ENCODE measurements at regions not wholly inside any gene's neighbourhood (a gene's known extent, or its start where the extent isn't known, plus 50 kb on each side); places are given as distances from the start of the nearest gene placed in this dataset.

DNA sequence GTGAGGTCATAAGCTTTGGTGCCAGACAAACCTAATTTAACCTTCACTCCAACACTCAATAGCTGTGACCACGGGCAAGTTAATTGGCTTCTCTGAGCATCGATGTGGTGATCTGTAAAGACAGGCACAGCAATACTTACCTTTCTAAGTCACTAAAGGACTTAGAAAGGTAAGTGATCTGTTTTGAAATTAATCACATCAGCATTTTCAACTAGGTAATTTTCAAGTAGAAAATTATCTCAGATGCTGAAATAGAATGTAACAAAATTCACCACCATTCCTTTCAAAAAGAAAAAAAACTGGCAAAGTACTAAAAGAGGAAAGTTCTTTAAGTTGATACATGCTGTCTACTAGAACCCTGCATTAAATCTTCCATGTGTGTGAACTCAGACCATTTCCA is 354.5 kb downstream of the ICE1 start:
- no peak overlapping the region for H3K4me3 Mint-ChIP-seq (ENCODE audit: unreplicated experiment)
- no peaks in the 10 kb centered on the region for H3K36me3 Mint-ChIP-seq (ENCODE audit: low read depth, unreplicated experiment)
- FAIRE-seq: no peak
- no peak for DNase-seq (ENCODE audit: low read depth)
- H3K4me2 ChIP-seq (ENCODE audit: low read length): no peak overlapping the region
- no peak overlapping the region for H3K4me3 ChIP-seq (ENCODE audit: insufficient read depth, low read depth, low read length)
- H3K9me3 Mint-ChIP-seq (ENCODE audit: unreplicated experiment): peaks cover 4% of the 10 kb centered on the region
- H2AFZ ChIP-seq (ENCODE audit: low read depth, low read length): no peak overlapping the region
- no peak overlapping the region for H3K27ac Mint-ChIP-seq (ENCODE audit: unreplicated experiment)
- H3K4me1 ChIP-seq (ENCODE audit: insufficient read depth, low read length): no peaks in the 10 kb centered on the region
- peaks cover 13% of the 10 kb centered on the region for H3K27me3 Mint-ChIP-seq (ENCODE audit: low read depth, unreplicated experiment)
- H3K27ac ChIP-seq (ENCODE audit: low read depth, low read length): no peak overlapping the region
- TF ChIP-seq, protein P1, sequence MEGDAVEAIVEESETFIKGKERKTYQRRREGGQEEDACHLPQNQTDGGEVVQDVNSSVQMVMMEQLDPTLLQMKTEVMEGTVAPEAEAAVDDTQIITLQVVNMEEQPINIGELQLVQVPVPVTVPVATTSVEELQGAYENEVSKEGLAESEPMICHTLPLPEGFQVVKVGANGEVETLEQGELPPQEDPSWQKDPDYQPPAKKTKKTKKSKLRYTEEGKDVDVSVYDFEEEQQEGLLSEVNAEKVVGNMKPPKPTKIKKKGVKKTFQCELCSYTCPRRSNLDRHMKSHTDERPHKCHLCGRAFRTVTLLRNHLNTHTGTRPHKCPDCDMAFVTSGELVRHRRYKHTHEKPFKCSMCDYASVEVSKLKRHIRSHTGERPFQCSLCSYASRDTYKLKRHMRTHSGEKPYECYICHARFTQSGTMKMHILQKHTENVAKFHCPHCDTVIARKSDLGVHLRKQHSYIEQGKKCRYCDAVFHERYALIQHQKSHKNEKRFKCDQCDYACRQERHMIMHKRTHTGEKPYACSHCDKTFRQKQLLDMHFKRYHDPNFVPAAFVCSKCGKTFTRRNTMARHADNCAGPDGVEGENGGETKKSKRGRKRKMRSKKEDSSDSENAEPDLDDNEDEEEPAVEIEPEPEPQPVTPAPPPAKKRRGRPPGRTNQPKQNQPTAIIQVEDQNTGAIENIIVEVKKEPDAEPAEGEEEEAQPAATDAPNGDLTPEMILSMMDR (IDR thresholded peaks at IDR 0.05; ENCODE audit: insufficient read depth, low read depth, low read length): no peak
- no peak for TF ChIP-seq EZH2 (IDR thresholded peaks at IDR 0.05; ENCODE audit: insufficient read depth, low read length)
- H3K27me3 ChIP-seq (ENCODE audit: insufficient read depth, low read length): no peaks in the 10 kb centered on the region
- no peaks in the 10 kb centered on the region for H3K36me3 ChIP-seq (ENCODE audit: insufficient read depth, low read length)
- no peaks in the 10 kb centered on the region for H3K79me2 ChIP-seq (ENCODE audit: insufficient read depth, low read length)
- no peaks in the 10 kb centered on the region for H3K4me1 Mint-ChIP-seq (ENCODE audit: low read depth, unreplicated experiment)
- peaks cover 6% of the 10 kb centered on the region for H3K9me3 ChIP-seq (ENCODE audit: insufficient read depth, low read depth, low read length)
- no peak overlapping the region for H3K9ac ChIP-seq (ENCODE audit: low read length)
- no peaks in the 10 kb centered on the region for H4K20me1 ChIP-seq (ENCODE audit: insufficient read depth, low read length)

DNA sequence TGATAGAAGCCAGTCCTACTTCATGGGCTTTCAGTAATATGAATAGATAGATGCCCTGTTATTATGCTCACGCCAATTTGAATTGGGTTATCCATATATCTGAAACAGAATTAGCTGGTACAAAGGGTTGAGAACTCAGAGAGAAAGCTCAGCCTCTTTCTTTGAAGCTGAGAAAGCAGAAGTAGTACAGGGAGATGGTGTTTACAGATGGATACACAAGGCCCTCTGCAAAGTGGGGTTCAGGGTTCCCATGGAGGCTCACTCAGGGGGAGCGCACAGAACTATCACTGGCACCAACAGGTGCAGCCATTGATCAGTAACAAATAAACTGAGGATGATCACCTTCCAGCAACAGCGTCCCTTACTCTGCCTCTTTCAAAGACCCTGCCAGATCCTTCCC is 349.7 kb downstream of the ICE1 start:
- Histone ChIP-seq H3K4me2 (ENCODE audit: low read length) (no peak overlapping the region), H3K4me1 (ENCODE audit: insufficient read depth, low read length) (no peaks in the 10 kb centered on the region), H3K9me3 (ENCODE audit: insufficient read depth, low read depth, low read length) (peaks cover 3% of the 10 kb centered on the region), H4K20me1 (ENCODE audit: insufficient read depth, low read length) (no peaks in the 10 kb centered on the region), H3K27me3 (ENCODE audit: insufficient read depth, low read length) (no peaks in the 10 kb centered on the region), H3K27ac (ENCODE audit: low read depth, low read length) (no peak overlapping the region), H2AFZ (ENCODE audit: low read depth, low read length) (no peak overlapping the region), H3K79me2 (ENCODE audit: insufficient read depth, low read length) (no peaks in the 10 kb centered on the region), H3K9ac (ENCODE audit: low read length) (no peak overlapping the region), H3K36me3 (ENCODE audit: insufficient read depth, low read length) (no peaks in the 10 kb centered on the region), H3K4me3 (ENCODE audit: insufficient read depth, low read depth, low read length) (no peak overlapping the region)
- Mint-ChIP-seq H3K36me3 (ENCODE audit: low read depth, unreplicated experiment) (no peaks in the 10 kb centered on the region), H3K4me1 (ENCODE audit: low read depth, unreplicated experiment) (no peaks in the 10 kb centered on the region), H3K27me3 (ENCODE audit: low read depth, unreplicated experiment) (peaks cover 20% of the 10 kb centered on the region), H3K27ac (ENCODE audit: unreplicated experiment) (no peak overlapping the region), H3K4me3 (ENCODE audit: unreplicated experiment) (no peak overlapping the region), H3K9me3 (ENCODE audit: unreplicated experiment) (peaks cover 4% of the 10 kb centered on the region)
- TF ChIP-seq, protein P1 (IDR thresholded peaks at IDR 0.05; ENCODE audit: insufficient read depth, low read depth, low read length): no peak
- no peak for TF ChIP-seq EZH2 (IDR thresholded peaks at IDR 0.05; ENCODE audit: insufficient read depth, low read length)
- DNase-seq (ENCODE audit: low read depth) (no peak), FAIRE-seq (no peak)

DNA sequence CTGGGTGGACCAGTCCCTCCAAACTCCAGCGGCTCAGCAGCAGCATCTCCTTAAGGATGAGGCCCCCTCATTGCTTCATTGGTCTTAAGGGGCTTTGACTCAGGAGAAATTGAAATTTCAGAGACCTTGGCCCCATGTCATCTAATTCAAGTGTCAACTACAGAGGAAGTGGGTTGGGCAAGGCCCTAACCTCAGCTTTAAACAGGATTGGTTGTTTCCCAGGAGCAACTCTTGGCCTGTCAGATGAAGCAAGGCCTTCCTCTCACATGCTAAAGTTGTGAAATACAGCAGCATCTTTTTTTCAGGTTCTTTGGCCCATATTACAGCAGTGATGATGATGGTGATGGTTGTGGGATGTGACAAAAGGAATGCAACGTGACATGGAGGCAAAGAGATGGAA is 348.3 kb downstream of the ICE1 start:
- H3K27ac ChIP-seq (ENCODE audit: low read depth, low read length): no peak overlapping the region
- no peak overlapping the region for H3K4me3 ChIP-seq (ENCODE audit: insufficient read depth, low read depth, low read length)
- H3K27me3 ChIP-seq (ENCODE audit: insufficient read depth, low read length): no peaks in the 10 kb centered on the region
- no peaks in the 10 kb centered on the region for H3K4me1 ChIP-seq (ENCODE audit: insufficient read depth, low read length)
- Mint-ChIP-seq H3K27me3 (ENCODE audit: low read depth, unreplicated experiment) (peaks cover 12% of the 10 kb centered on the region), H3K36me3 (ENCODE audit: low read depth, unreplicated experiment) (no peaks in the 10 kb centered on the region), H3K27ac (ENCODE audit: unreplicated experiment) (no peak overlapping the region), H3K4me1 (ENCODE audit: low read depth, unreplicated experiment) (no peaks in the 10 kb centered on the region), H3K9me3 (ENCODE audit: unreplicated experiment) (peaks cover 4% of the 10 kb centered on the region), H3K4me3 (ENCODE audit: unreplicated experiment) (no peak overlapping the region)
- DNase-seq (ENCODE audit: low read depth) (no peak), FAIRE-seq (no peak)
- H4K20me1 ChIP-seq (ENCODE audit: insufficient read depth, low read length): no peaks in the 10 kb centered on the region
- H3K4me2 ChIP-seq (ENCODE audit: low read length): no peak overlapping the region
- H2AFZ ChIP-seq (ENCODE audit: low read depth, low read length): no peak overlapping the region
- H3K9me3 ChIP-seq (ENCODE audit: insufficient read depth, low read depth, low read length): peaks cover 3% of the 10 kb centered on the region
- H3K36me3 ChIP-seq (ENCODE audit: insufficient read depth, low read length): no peaks in the 10 kb centered on the region
- H3K79me2 ChIP-seq (ENCODE audit: insufficient read depth, low read length): no peaks in the 10 kb centered on the region
- no peak for TF ChIP-seq EZH2 (IDR thresholded peaks at IDR 0.05; ENCODE audit: insufficient read depth, low read length)
- TF ChIP-seq, protein P1 (IDR thresholded peaks at IDR 0.05; ENCODE audit: insufficient read depth, low read depth, low read length): no peak
- H3K9ac ChIP-seq (ENCODE audit: low read length): no peak overlapping the region
